ENCODE measurements at regions not wholly inside any gene's neighbourhood (a gene's known extent, or its start where the extent isn't known, plus 50 kb on each side); places are given as distances from the start of the nearest gene placed in this dataset.
"Not testable (repeated sequence)": the region's sequence is repeated elsewhere in the genome, so short reads cannot be mapped to it uniquely, and the experiment has no call there.

GRCh38 chrY:7371026-7371425 lies 459.5 kb upstream of the AMELY start:
- H3K4me3 ChIP-seq (ENCODE audit: low read length); H3K9ac ChIP-seq (ENCODE audit: low read length); H3K4me1 ChIP-seq (ENCODE audit: control insufficient read depth, insufficient read depth, low read length); H3K36me3 ChIP-seq (ENCODE audit: control insufficient read depth, insufficient read depth, low read length); H3K27me3 ChIP-seq (ENCODE audit: control insufficient read depth, insufficient read depth, low read length); H3K9me3 ChIP-seq (ENCODE audit: control insufficient read depth, low read length): not testable (repeated sequence)

GRCh38 chrY:7359520-7359919 lies 448.0 kb upstream of the AMELY start:
- no peaks in the 10 kb centered on the region for H3K9me3 ChIP-seq (ENCODE audit: control insufficient read depth, low read length)
- no peak overlapping the region for H3K4me3 ChIP-seq (ENCODE audit: low read length)
- H3K36me3 ChIP-seq (ENCODE audit: control insufficient read depth, insufficient read depth, low read length): no peaks in the 10 kb centered on the region
- no peaks in the 10 kb centered on the region for H3K4me1 ChIP-seq (ENCODE audit: control insufficient read depth, insufficient read depth, low read length)
- no peaks in the 10 kb centered on the region for H3K27me3 ChIP-seq (ENCODE audit: control insufficient read depth, insufficient read depth, low read length)
- H3K9ac ChIP-seq (ENCODE audit: low read length): no peak overlapping the region

DNA sequence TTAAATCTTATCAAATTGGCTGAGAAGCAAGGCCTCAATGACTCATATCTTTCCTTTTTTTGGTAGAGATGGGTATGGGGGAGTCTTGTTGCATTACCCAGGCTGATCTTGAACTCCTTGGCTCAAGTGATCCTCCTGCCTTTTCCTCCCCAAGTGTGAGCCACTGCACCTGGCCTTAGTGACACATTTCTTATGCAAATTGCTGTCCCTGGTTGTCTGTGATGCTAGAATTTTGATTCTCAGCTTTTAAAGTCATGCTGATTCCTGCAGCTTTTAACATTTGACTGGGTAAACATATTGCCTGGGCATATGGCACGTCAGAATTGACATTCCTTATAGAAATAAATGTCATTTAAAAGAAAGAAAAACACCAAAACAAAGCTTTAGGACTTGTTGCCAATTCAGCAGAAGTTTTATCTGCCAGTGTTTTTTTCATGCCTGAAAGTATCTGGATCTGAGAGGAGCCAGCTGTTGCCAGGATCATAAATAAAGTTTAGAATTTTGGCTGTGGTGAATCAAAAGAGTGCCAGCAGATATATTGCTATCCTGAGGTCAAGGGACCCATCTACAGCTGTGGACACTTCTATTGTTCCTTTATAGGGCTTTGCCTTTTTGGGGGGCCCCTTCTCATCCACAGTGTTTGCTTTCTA lies 446.7 kb upstream of the AMELY start:
- H3K27me3 ChIP-seq (ENCODE audit: control insufficient read depth, insufficient read depth, low read length): no peaks in the 10 kb centered on the region
- H3K4me1 ChIP-seq (ENCODE audit: control insufficient read depth, insufficient read depth, low read length): no peaks in the 10 kb centered on the region
- no peak overlapping the region for H3K9ac ChIP-seq (ENCODE audit: low read length)
- no peak overlapping the region for H3K4me3 ChIP-seq (ENCODE audit: low read length)
- no peaks in the 10 kb centered on the region for H3K9me3 ChIP-seq (ENCODE audit: control insufficient read depth, low read length)
- H3K36me3 ChIP-seq (ENCODE audit: control insufficient read depth, insufficient read depth, low read length): no peaks in the 10 kb centered on the region

DNA sequence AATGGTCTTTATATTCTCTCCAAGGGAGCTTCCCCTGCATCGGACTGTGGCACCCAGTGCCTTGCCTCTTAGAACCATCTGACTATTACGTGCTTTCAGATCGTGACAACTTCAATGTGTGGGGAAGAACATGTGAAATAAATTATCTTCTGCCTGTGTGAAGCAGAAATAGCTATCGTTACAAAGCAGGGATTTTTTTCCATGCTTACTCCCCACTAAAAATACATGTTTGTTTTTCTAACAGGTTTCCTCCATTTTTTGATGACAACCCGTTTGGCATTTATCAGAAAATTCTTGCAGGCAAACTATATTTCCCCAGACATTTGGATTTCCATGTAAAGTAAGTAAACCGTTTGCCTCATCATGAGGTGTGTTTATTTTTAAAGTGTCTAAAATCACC lies 444.3 kb upstream of the AMELY start:
- not testable (repeated sequence) for H3K4me3 ChIP-seq (ENCODE audit: low read length); H3K9me3 ChIP-seq (ENCODE audit: control insufficient read depth, low read length); H3K27me3 ChIP-seq (ENCODE audit: control insufficient read depth, insufficient read depth, low read length); H3K9ac ChIP-seq (ENCODE audit: low read length); H3K36me3 ChIP-seq (ENCODE audit: control insufficient read depth, insufficient read depth, low read length); H3K4me1 ChIP-seq (ENCODE audit: control insufficient read depth, insufficient read depth, low read length)

- Histone ChIP-seq H3K4me1 (ENCODE audit: control insufficient read depth, insufficient read depth, low read length) (no peaks in the 10 kb centered on the region), H3K9ac (ENCODE audit: low read length) (no peak overlapping the region), H3K4me3 (ENCODE audit: low read length) (no peak overlapping the region), H3K27me3 (ENCODE audit: control insufficient read depth, insufficient read depth, low read length) (no peaks in the 10 kb centered on the region), H3K9me3 (ENCODE audit: control insufficient read depth, low read length) (no peaks in the 10 kb centered on the region), H3K36me3 (ENCODE audit: control insufficient read depth, insufficient read depth, low read length) (no peaks in the 10 kb centered on the region)
Measured at GRCh38 chrY:7344661-7345060, 433.1 kb upstream of the AMELY start.

GRCh38 chrY:7343261-7343660 lies 431.7 kb upstream of the AMELY start:
- H3K4me1 ChIP-seq (ENCODE audit: control insufficient read depth, insufficient read depth, low read length): no peaks in the 10 kb centered on the region
- no peaks in the 10 kb centered on the region for H3K27me3 ChIP-seq (ENCODE audit: control insufficient read depth, insufficient read depth, low read length)
- no peaks in the 10 kb centered on the region for H3K36me3 ChIP-seq (ENCODE audit: control insufficient read depth, insufficient read depth, low read length)
- H3K4me3 ChIP-seq (ENCODE audit: low read length): no peak overlapping the region
- H3K9me3 ChIP-seq (ENCODE audit: control insufficient read depth, low read length): no peaks in the 10 kb centered on the region
- no peak overlapping the region for H3K9ac ChIP-seq (ENCODE audit: low read length)

GRCh38 chrY:7342732-7343131 lies 431.2 kb upstream of the AMELY start:
- H3K4me1 ChIP-seq (ENCODE audit: control insufficient read depth, insufficient read depth, low read length); H3K36me3 ChIP-seq (ENCODE audit: control insufficient read depth, insufficient read depth, low read length); H3K27me3 ChIP-seq (ENCODE audit: control insufficient read depth, insufficient read depth, low read length); H3K4me3 ChIP-seq (ENCODE audit: low read length); H3K9ac ChIP-seq (ENCODE audit: low read length); H3K9me3 ChIP-seq (ENCODE audit: control insufficient read depth, low read length): not testable (repeated sequence)

DNA sequence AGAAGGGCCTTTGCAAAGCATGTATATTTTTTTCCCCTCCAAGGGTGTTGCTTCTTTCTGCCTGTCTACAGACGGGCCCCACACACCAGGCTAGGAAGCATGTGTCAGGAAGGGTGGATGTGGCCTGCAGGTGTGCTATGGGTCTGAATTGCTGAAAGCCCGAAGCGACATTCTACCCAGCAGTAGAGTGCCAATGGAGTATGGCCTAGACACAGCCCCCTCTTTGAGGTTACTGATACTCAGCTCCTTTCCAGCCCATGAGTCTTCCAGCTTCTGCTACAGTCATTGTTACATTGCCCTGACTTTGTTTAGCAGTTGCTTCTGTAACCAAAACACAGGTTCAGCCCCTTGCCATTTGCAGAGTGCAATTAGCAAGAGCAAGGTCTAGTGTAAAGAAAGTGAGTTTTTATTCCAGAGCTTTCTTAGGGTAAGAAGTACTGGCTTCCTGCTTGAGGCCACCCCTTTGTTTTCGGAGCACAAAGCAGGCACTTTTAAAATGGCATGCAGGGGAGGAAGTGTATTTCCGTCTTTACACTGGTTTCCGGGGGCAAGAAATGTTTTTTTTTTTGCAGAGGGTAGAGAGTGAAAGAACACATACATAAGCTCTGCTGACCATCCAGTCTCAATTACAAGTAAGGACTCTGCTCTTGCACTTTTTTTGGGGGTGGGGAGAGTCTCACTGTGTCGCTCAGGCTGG lies 428.0 kb upstream of the AMELY start:
- H3K9me3 ChIP-seq (ENCODE audit: control insufficient read depth, low read length): no peaks in the 10 kb centered on the region
- H3K4me1 ChIP-seq (ENCODE audit: control insufficient read depth, insufficient read depth, low read length): no peaks in the 10 kb centered on the region
- no peak overlapping the region for H3K9ac ChIP-seq (ENCODE audit: low read length)
- no peak overlapping the region for H3K4me3 ChIP-seq (ENCODE audit: low read length)
- H3K27me3 ChIP-seq (ENCODE audit: control insufficient read depth, insufficient read depth, low read length): no peaks in the 10 kb centered on the region
- no peaks in the 10 kb centered on the region for H3K36me3 ChIP-seq (ENCODE audit: control insufficient read depth, insufficient read depth, low read length)

DNA sequence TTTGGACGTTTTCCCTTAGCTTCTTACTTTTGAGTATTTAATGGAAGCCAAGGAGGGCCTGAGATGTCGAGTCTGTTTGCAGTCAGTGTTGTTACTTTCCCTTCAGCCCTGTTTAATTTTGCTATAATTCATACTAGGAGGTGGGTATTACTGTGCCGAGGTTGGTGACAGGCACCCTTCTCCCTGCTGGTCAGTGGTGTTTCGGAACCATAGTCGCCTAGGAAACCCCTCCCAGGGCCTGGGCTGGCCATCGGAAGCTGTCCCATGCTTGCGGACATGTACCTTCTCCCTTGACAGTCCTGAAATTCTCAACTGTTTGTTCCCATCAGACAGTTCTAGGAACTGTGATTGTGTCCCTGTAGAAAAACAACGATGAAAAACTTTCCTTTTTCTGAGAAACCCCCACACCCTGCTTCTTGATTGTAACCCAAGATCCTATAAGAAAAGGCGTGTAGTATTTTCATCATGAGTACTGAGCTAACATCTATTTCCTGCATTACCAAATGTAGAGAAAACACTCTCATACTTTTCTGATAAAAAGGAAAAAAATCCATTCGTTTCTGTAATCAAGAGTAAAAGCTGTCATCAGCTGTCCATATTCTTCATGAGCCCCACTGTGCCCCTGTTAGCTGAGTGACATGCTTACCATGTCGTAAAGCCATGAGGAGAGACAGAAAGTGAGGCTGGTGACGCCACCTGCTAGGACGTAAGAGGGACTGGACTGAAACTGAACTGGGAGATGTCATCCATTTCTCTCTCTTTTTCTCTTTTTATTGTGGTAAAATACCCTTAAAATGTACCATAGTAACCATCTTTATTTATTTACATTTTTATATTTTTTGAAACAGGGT lies 424.7 kb upstream of the AMELY start:
- H3K9ac ChIP-seq (ENCODE audit: low read length): no peak overlapping the region
- H3K27me3 ChIP-seq (ENCODE audit: control insufficient read depth, insufficient read depth, low read length): no peaks in the 10 kb centered on the region
- no peaks in the 10 kb centered on the region for H3K9me3 ChIP-seq (ENCODE audit: control insufficient read depth, low read length)
- H3K4me3 ChIP-seq (ENCODE audit: low read length): no peak overlapping the region
- no peaks in the 10 kb centered on the region for H3K36me3 ChIP-seq (ENCODE audit: control insufficient read depth, insufficient read depth, low read length)
- H3K4me1 ChIP-seq (ENCODE audit: control insufficient read depth, insufficient read depth, low read length): no peaks in the 10 kb centered on the region

DNA sequence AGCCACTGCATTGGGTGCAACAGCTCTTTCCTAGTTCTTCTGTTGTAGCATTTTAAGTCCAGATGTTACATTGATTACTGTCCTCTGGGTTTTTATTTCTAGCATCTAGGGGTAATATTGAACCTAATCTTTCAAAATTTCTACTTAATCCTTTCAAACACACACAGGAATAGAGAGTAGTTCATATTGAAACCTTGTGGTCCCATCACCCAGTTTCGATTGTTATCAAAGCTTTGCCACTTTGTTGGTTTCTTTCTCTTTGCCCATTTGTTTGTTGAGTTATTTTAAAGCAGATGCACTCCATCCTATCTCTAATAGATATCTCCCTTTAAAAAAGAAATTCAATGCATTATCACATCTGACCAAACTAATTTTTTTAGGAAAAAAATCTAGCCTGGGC lies 422.9 kb upstream of the AMELY start:
- H3K4me3 ChIP-seq (ENCODE audit: low read length): no peak overlapping the region

DNA sequence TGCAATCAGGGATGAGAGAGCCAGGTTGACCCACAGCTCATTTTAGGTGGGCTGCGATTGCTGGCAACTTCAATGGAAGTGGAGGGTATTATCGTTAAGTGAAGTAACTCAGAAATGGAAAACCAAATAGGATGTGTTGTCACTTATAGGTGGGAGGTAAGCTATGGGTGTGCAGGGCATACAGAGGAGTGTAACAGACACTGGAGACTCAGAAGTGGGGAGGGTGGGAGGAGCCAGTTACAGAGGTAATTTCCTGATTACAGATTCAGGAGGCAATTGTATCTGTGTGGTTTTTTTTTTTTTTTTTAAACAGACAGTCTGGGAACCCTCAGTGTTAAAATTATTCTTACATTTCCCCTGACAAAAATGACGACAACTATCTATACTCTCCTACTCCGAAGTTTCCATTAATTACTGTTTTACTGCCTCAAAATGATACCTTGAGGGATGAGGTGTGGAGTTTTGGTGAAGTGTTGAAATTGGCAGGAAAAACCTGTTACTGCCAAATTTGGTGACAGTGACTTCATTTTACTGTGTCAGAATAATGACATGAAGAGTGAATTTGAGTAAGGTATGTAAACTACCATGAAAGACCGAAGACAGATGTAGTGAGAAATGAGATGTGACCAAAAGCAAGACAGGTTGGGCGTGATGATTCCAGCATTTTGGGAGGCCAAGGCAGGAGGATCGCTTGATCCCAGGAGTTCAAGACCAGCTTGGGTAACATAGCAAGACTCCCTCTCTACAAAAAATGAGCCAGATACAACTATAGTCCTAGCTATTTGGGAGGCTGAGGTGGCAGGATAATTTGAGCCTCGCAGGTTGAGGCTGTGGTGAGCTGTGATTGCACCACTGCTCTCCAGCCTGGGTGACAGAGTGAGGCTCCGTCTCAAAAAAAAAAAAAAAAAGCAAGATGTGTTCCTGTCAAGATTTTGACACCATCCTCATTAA lies 415.0 kb upstream of the AMELY start:
- no peaks in the 10 kb centered on the region for H3K36me3 ChIP-seq (ENCODE audit: control insufficient read depth, insufficient read depth, low read length)

More for the DNA sequence above, 422.9 kb upstream of the AMELY start:
- H3K4me1 ChIP-seq (ENCODE audit: control insufficient read depth, insufficient read depth, low read length): no peaks in the 10 kb centered on the region
- H3K9me3 ChIP-seq (ENCODE audit: control insufficient read depth, low read length): no peaks in the 10 kb centered on the region
- H3K9ac ChIP-seq (ENCODE audit: low read length): no peak overlapping the region
- H3K36me3 ChIP-seq (ENCODE audit: control insufficient read depth, insufficient read depth, low read length): no peaks in the 10 kb centered on the region
- H3K27me3 ChIP-seq (ENCODE audit: control insufficient read depth, insufficient read depth, low read length): no peaks in the 10 kb centered on the region

More for the DNA sequence above, 415.0 kb upstream of the AMELY start:
- Histone ChIP-seq H3K9ac (ENCODE audit: low read length) (no peak overlapping the region), H3K4me3 (ENCODE audit: low read length) (no peak overlapping the region), H3K4me1 (ENCODE audit: control insufficient read depth, insufficient read depth, low read length) (no peaks in the 10 kb centered on the region), H3K9me3 (ENCODE audit: control insufficient read depth, low read length) (no peaks in the 10 kb centered on the region), H3K27me3 (ENCODE audit: control insufficient read depth, insufficient read depth, low read length) (no peaks in the 10 kb centered on the region)

All from mucosa of stomach (tissue), 1 donor.